HG02870 (cell line): ENCODE measurements at regions not wholly inside any gene's neighbourhood (a gene's known extent, or its start where the extent isn't known, plus 50 kb on each side); places are given as distances from the start of the nearest gene placed in this dataset.

Source experiments
- ATAC-seq: cut with Tn5 transposase; IDR thresholded peaks from one replicate; pipeline ENCODE4 v1.9.1; 2021; ENCODE audit warnings: mild to moderate bottlenecking, moderate library complexity; ENCODE audit not compliant: unreplicated experiment

GRCh38 chr11:19661827-19662226 is 50.8 kb upstream of the NAV2 start:
- ATAC-seq = no peak

- peak; percentile 100 for ATAC-seq
These were observed 52.6 kb upstream of the NAV2 start for GRCh38 chr11:19660076-19660475.

- ATAC-seq = no peak
These were observed 53.1 kb upstream of the NAV2 start for GRCh38 chr11:19659529-19659928.

GRCh38 chr11:19658344-19658743 is 54.3 kb upstream of the NAV2 start:
- ATAC-seq = no peak

GRCh38 chr11:19656140-19656541 is 56.5 kb upstream of the NAV2 start:
- ATAC-seq = no peak

- ATAC-seq = no peak
These were observed 59.8 kb upstream of the NAV2 start for GRCh38 chr11:19652623-19653375.

- ATAC-seq = no peak
These were observed 61.0 kb upstream of the NAV2 start for GRCh38 chr11:19651653-19652052.

- ATAC-seq = no peak
These were observed 61.6 kb upstream of the NAV2 start for GRCh38 chr11:19651028-19651427.

GRCh38 chr11:19650467-19650866 is 62.2 kb upstream of the NAV2 start:
- no peak for ATAC-seq

GRCh38 chr11:19649751-19650150 is 62.9 kb upstream of the NAV2 start:
- ATAC-seq = no peak

- no peak for ATAC-seq
These were observed 64.3 kb upstream of the NAV2 start for GRCh38 chr11:19648321-19648720.

GRCh38 chr11:19647816-19648215 is 64.8 kb upstream of the NAV2 start:
- ATAC-seq = no peak

- ATAC-seq = no peak
These were observed 65.7 kb upstream of the NAV2 start for GRCh38 chr11:19646921-19647320.

GRCh38 chr11:19646308-19646707 is 66.3 kb upstream of the NAV2 start:
- ATAC-seq = no peak

GRCh38 chr11:19644316-19644715 is 68.3 kb upstream of the NAV2 start:
- ATAC-seq = no peak

- no peak for ATAC-seq
These were observed 70.2 kb upstream of the NAV2 start for GRCh38 chr11:19642185-19643158.

GRCh38 chr11:19639603-19640105 is 73.0 kb upstream of the NAV2 start:
- ATAC-seq = no peak

- no peak for ATAC-seq
These were observed 77.3 kb upstream of the NAV2 start for GRCh38 chr11:19635332-19635731.

- no peak for ATAC-seq
These were observed 79.4 kb upstream of the NAV2 start for GRCh38 chr11:19633276-19633675.

- no peak for ATAC-seq
These were observed 80.2 kb upstream of the NAV2 start for GRCh38 chr11:19632499-19632834.

- no peak for ATAC-seq
These were observed 80.7 kb upstream of the NAV2 start for GRCh38 chr11:19631712-19632498.
